ENCODE measurements at regions not wholly inside any gene's neighbourhood (a gene's known extent, or its start where the extent isn't known, plus 50 kb on each side); places are given as distances from the start of the nearest gene placed in this dataset.

GRCh38 chr9:85172001-85172978, 502.8 kb downstream of the NTRK2 start:
- H3K27me3 ChIP-seq: no peaks in the 10 kb centered on the region
- no peak overlapping the region for H3K27ac ChIP-seq
- TF ChIP-seq CTCF (IDR thresholded peaks at IDR 0.05): no peak
- no peak for DNase-seq (ENCODE audit: low spot score in 2 of 2)
- no peaks in the 10 kb centered on the region for H3K4me1 ChIP-seq
- no peaks in the 10 kb centered on the region for H3K36me3 ChIP-seq
- H3K9me3 ChIP-seq: no peaks in the 10 kb centered on the region
- intact Hi-C loops (cut with DNase I): no loop called here
- H3K4me3 ChIP-seq: no peak overlapping the region

GRCh38 chr9:85171163-85171562, 501.6 kb downstream of the NTRK2 start:
- no peak for DNase-seq (ENCODE audit: low spot score in 2 of 2)
- Histone ChIP-seq H3K27me3 (no peaks in the 10 kb centered on the region), H3K27ac (no peak overlapping the region), H3K4me1 (no peaks in the 10 kb centered on the region), H3K9me3 (no peaks in the 10 kb centered on the region), H3K36me3 (no peaks in the 10 kb centered on the region), H3K4me3 (no peak overlapping the region)
- no peak for TF ChIP-seq CTCF (IDR thresholded peaks at IDR 0.05)
- intact Hi-C loops (cut with DNase I): no loop called here

- H3K4me1 ChIP-seq: no peaks in the 10 kb centered on the region
- no peaks in the 10 kb centered on the region for H3K27me3 ChIP-seq
- DNase-seq (ENCODE audit: low spot score in 2 of 2): no peak
- no peaks in the 10 kb centered on the region for H3K9me3 ChIP-seq
- H3K27ac ChIP-seq: no peak overlapping the region
- no peaks in the 10 kb centered on the region for H3K36me3 ChIP-seq
- intact Hi-C loops (cut with DNase I): no loop called here
- no peak for TF ChIP-seq CTCF (IDR thresholded peaks at IDR 0.05)
- no peak overlapping the region for H3K4me3 ChIP-seq
These were observed 498.9 kb downstream of the NTRK2 start for GRCh38 chr9:85168412-85168811.

GRCh38 chr9:85167146-85167545, 497.6 kb downstream of the NTRK2 start:
- no peak for DNase-seq (ENCODE audit: low spot score in 2 of 2)
- Histone ChIP-seq H3K4me1 (no peaks in the 10 kb centered on the region), H3K27me3 (no peaks in the 10 kb centered on the region), H3K4me3 (no peak overlapping the region), H3K9me3 (peaks cover 0 to 8% of the 10 kb centered on the region in 2 donors), H3K36me3 (no peaks in the 10 kb centered on the region), H3K27ac (no peak overlapping the region)
- TF ChIP-seq CTCF (IDR thresholded peaks at IDR 0.05): no peak
- intact Hi-C loops (cut with DNase I): no loop called here

GRCh38 chr9:85163825-85164224, 494.3 kb downstream of the NTRK2 start:
- no peak overlapping the region for H3K4me3 ChIP-seq
- peaks cover 0 to 9% of the 10 kb centered on the region in 2 donors for H3K9me3 ChIP-seq
- intact Hi-C loops (cut with DNase I): no loop called here
- no peak overlapping the region for H3K27ac ChIP-seq
- H3K36me3 ChIP-seq: no peaks in the 10 kb centered on the region
- TF ChIP-seq CTCF (IDR thresholded peaks at IDR 0.05): no peak
- DNase-seq (ENCODE audit: low spot score in 2 of 2): no peak
- H3K27me3 ChIP-seq: no peaks in the 10 kb centered on the region
- no peaks in the 10 kb centered on the region for H3K4me1 ChIP-seq
